Effector memory CD4-positive, alpha-beta T cell (primary cell): ENCODE measurements at regions not wholly inside any gene's neighbourhood (a gene's known extent, or its start where the extent isn't known, plus 50 kb on each side); places are given as distances from the start of the nearest gene placed in this dataset.

Experiments used
- DNase-seq, 3 donors: peaks; one replicate each; pipeline ENCODE4 v3.0.0-alpha.2; 2020
- H3K27ac ChIP-seq: 2 replicates; pipeline ENCODE4 v1.7.0; 2013; ENCODE audit warnings: mild to moderate bottlenecking, low read length, moderate library complexity; ENCODE audit not compliant: insufficient read depth, poor library complexity, severe bottlenecking
- H3K27me3 ChIP-seq: replicated peaks from 2 replicates; pipeline ENCODE4 v1.7.0; 2013; ENCODE audit warnings: mild to moderate bottlenecking, low read length; ENCODE audit not compliant: insufficient read depth, control insufficient read depth, poor library complexity, severe bottlenecking
- H3K36me3 ChIP-seq: 2 replicates; pipeline ENCODE4 v1.7.0; 2013; ENCODE audit warnings: mild to moderate bottlenecking, low read length, moderate library complexity; ENCODE audit not compliant: control insufficient read depth, insufficient read depth
- H3K4me1 ChIP-seq: 2 replicates; pipeline ENCODE4 v1.7.0; 2013; ENCODE audit warnings: low read length, mild to moderate bottlenecking; ENCODE audit not compliant: control insufficient read depth, insufficient read depth, poor library complexity, severe bottlenecking
- H3K4me3 ChIP-seq: 2 replicates; pipeline ENCODE4 v1.7.0; 2013; ENCODE audit warnings: low read length, low read depth, mild to moderate bottlenecking; ENCODE audit not compliant: insufficient read depth, poor library complexity, severe bottlenecking
- H3K9me3 ChIP-seq: 2 replicates; pipeline ENCODE4 v1.7.0; 2013; ENCODE audit warnings: mild to moderate bottlenecking, low read length, moderate library complexity; ENCODE audit not compliant: control insufficient read depth

GRCh38 chr11:116563712-116564047 lies 209.1 kb downstream of the BUD13 start:
- Histone ChIP-seq H3K4me3 (no peak overlapping the region), H3K36me3 (no peaks in the 10 kb centered on the region), H3K27me3 (no peaks in the 10 kb centered on the region), H3K4me1 (no peaks in the 10 kb centered on the region), H3K9me3 (no peaks in the 10 kb centered on the region), H3K27ac (no peak overlapping the region)
- DNase-seq = no peak

GRCh38 chr11:116563028-116563711 lies 209.6 kb downstream of the BUD13 start:
- H3K27ac ChIP-seq = no peak overlapping the region
- no peak for DNase-seq
- H3K4me1 ChIP-seq = no peaks in the 10 kb centered on the region

DNA sequence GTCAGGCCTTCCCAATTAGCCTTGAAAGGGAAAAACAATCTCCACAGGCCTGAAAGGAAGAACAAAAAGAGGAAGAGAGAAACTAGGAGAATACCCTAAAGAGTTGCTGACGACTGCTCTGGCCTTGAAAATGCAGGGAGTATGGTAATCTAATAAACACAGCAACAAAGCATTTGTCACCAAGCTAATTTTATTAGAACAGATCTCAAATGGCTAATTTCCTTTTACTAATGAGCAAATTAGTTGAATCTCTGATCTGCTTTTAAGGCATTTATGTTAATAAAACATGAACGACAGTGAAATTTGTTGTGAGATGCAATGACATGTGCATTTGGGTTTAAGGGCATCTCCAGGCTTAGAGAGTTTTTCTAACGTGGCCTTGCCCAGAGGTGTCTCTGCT lies 212.2 kb downstream of the BUD13 start:
- Histone ChIP-seq H3K36me3 (no peaks in the 10 kb centered on the region), H3K4me1 (no peaks in the 10 kb centered on the region), H3K4me3 (no peak overlapping the region), H3K27ac (no peak overlapping the region), H3K9me3 (no peaks in the 10 kb centered on the region), H3K27me3 (no peaks in the 10 kb centered on the region)
- DNase-seq = no peak

More at GRCh38 chr11:116563028-116563711, 209.6 kb downstream of the BUD13 start:
- H3K9me3 ChIP-seq = no peaks in the 10 kb centered on the region
- H3K4me3 ChIP-seq = no peak overlapping the region
- no peaks in the 10 kb centered on the region for H3K27me3 ChIP-seq
- no peaks in the 10 kb centered on the region for H3K36me3 ChIP-seq

DNA sequence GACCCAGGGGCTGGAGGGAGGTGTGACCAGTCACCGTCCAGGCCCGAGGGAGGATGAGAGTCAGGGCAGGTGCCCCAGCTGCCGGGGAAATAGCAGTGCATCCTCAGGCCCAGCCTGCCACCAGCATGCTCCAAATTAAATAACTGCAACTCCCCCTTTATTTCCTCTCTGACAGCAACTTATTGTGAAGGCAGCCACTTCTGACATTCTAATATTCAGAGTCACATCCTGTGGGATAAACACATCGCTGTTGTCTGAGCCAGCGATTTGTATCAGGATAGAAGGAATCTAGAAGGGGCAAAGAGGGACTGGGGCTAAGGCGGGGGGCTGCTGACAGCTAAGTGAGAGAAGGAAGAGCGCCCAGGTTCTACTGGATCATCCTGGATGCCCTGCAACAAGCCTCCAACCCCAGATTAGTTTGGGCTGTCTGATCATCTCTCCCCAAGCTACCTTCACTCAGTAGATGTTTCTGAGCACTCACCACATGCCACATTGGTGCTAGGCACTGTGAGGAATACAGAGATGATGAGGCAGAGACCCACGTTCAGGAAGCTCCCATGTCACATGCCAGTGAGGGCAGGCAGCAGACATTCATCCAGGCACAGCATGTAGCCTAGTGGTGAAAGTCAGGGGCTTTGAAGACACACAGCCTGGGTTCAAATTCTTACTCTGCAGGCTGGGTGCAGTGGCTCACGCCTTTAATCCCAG lies 214.1 kb downstream of the BUD13 start:
- no peak overlapping the region for H3K4me3 ChIP-seq
- H3K27ac ChIP-seq = no peak overlapping the region
- no peaks in the 10 kb centered on the region for H3K9me3 ChIP-seq
- no peaks in the 10 kb centered on the region for H3K4me1 ChIP-seq
- no peaks in the 10 kb centered on the region for H3K36me3 ChIP-seq
- no peaks in the 10 kb centered on the region for H3K27me3 ChIP-seq
- DNase-seq = no peak

DNA sequence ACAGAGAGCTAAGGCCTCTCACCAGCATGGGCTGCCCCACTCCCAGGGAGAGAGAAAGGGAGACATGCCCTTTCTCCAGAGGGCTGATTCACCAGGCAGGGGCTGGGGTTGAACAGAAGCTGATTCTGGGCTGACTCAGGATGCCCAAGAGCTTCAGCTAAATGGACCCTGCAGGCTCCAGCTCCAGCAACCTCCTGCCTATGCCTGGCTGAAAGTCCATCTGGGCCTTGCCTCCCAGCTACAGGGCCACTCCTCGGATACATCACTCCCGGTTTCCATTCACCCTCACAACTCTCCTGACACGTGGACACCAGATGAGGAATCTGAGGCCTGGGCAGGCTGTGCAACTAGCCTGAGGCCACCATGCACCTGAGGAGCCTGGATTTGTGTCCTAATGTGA lies 215.5 kb downstream of the BUD13 start:
- no peaks in the 10 kb centered on the region for H3K27me3 ChIP-seq
- DNase-seq = no peak
- no peaks in the 10 kb centered on the region for H3K9me3 ChIP-seq
- no peak overlapping the region for H3K27ac ChIP-seq
- no peak overlapping the region for H3K4me3 ChIP-seq
- no peaks in the 10 kb centered on the region for H3K4me1 ChIP-seq
- H3K36me3 ChIP-seq = no peaks in the 10 kb centered on the region

DNA sequence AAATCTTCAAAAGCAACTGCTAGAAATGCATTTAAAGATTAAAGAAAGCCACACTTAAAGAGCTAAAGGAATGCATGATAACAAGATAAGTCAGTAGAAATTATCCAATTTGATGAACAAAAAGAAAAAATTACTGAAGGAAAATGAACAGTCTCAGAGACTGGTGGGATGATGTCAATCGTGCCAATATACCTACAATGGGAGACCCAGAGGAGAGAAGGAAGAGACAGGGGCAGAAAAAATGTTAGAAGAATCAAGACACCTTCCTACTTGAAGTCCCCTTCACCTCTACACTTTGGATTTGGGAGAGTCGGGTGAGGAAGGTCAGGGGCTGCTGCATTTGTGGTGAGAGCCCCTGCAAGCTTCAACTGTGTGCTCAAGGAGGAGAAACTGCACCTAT lies 216.3 kb downstream of the BUD13 start:
- DNase-seq = no peak
- no peaks in the 10 kb centered on the region for H3K27me3 ChIP-seq
- no peaks in the 10 kb centered on the region for H3K9me3 ChIP-seq
- no peak overlapping the region for H3K27ac ChIP-seq
- no peaks in the 10 kb centered on the region for H3K4me1 ChIP-seq
- H3K4me3 ChIP-seq = no peak overlapping the region
- no peaks in the 10 kb centered on the region for H3K36me3 ChIP-seq

- H3K4me3 ChIP-seq = no peak overlapping the region
- no peaks in the 10 kb centered on the region for H3K27me3 ChIP-seq
- no peaks in the 10 kb centered on the region for H3K4me1 ChIP-seq
- no peaks in the 10 kb centered on the region for H3K36me3 ChIP-seq
- H3K27ac ChIP-seq = no peak overlapping the region
- H3K9me3 ChIP-seq = no peaks in the 10 kb centered on the region
- no peak for DNase-seq
These were observed 219.3 kb downstream of the BUD13 start for GRCh38 chr11:116553482-116553881.

DNA sequence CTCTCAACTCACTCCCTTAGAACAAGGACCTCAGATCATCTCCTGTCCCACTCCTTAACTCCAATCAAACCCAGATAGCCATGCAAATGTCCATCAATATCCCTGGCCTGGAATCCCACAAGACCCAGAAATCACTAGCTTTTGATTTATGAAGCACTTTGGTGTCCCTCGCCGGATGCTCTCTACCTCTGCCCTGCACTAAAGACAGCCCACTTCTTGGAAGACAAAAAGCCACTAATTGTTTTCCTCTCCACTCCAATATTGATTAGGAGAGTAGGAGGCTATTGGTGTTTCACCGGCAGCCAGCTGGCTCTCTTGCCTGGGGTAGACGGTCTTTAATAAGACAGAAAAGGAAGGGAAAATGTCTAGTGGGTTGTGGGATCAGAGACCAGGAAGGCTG lies 221.2 kb downstream of the BUD13 start:
- H3K27ac ChIP-seq = no peak overlapping the region
- no peak overlapping the region for H3K4me3 ChIP-seq
- no peaks in the 10 kb centered on the region for H3K9me3 ChIP-seq
- H3K27me3 ChIP-seq = no peaks in the 10 kb centered on the region
- no peaks in the 10 kb centered on the region for H3K4me1 ChIP-seq
- DNase-seq = no peak
- H3K36me3 ChIP-seq = no peaks in the 10 kb centered on the region

- H3K27me3 ChIP-seq = no peaks in the 10 kb centered on the region
- no peaks in the 10 kb centered on the region for H3K36me3 ChIP-seq
- H3K9me3 ChIP-seq = no peaks in the 10 kb centered on the region
- H3K27ac ChIP-seq = no peak overlapping the region
- no peak overlapping the region for H3K4me3 ChIP-seq
- H3K4me1 ChIP-seq = no peaks in the 10 kb centered on the region
- DNase-seq = no peak
These were observed 224.5 kb downstream of the BUD13 start for GRCh38 chr11:116548256-116548655.

DNA sequence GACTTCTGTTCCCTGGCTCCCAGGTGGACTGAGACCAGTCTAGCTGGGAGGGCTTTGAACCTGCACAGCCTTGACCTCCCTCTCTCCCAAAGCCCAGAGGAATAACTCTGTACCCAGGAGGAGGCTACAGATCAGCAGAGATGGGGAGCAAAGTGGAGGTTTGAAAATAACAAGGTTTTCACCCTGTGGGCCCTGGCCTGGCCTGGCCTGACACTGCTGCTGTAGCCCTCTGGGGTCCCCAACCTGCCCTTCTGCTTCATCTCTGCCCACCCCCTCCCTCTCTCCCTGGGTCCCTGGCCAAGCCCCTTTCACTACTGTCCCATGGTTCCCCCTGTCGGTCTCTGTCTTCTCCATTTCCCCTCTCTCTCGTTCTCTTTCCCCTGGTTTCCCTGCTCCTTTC lies 225.2 kb downstream of the BUD13 start:
- Histone ChIP-seq H3K4me1 (no peaks in the 10 kb centered on the region), H3K36me3 (no peaks in the 10 kb centered on the region), H3K4me3 (no peak overlapping the region), H3K9me3 (no peaks in the 10 kb centered on the region), H3K27ac (no peak overlapping the region), H3K27me3 (no peaks in the 10 kb centered on the region)
- no peak for DNase-seq
